Activated CD4-positive, alpha-beta T cell treated with anti-CD3 and anti-CD28 coated beads for 4 hours (primary cell): ENCODE measurements at regions not wholly inside any gene's neighbourhood (a gene's known extent, or its start where the extent isn't known, plus 50 kb on each side); places are given as distances from the start of the nearest gene placed in this dataset.

ENCODE experiments used
- DNase-seq, 2 donors: peaks; one replicate each; pipeline ENCODE4 v3.0.0-alpha.2; 2020

DNA sequence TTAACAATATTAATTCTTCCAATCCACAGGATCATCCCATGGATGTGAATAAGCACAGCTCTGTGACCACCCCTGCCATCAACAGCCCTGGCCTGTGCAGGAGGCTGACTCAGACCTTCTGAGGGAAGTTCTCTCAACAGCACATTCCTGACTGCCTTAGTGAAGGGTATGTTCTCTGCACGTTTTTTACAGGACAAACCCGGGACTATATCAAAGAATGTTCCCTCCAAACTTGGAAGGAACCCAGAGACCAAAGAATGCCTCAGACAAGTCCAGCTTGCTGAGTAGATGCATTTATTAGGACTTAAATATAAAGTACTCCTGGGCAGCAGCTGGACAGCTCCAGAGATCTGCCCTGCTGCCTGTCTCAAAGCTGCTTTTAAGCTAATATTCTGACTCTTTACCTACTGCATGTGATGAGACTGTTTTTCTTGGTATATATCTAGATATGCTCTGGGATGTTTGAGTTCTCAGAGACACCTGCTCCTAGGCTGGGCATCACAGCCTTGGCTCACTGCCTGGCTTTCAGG, 1127.8 kb upstream of the PRKX start:
- DNase-seq, result no peak

DNA sequence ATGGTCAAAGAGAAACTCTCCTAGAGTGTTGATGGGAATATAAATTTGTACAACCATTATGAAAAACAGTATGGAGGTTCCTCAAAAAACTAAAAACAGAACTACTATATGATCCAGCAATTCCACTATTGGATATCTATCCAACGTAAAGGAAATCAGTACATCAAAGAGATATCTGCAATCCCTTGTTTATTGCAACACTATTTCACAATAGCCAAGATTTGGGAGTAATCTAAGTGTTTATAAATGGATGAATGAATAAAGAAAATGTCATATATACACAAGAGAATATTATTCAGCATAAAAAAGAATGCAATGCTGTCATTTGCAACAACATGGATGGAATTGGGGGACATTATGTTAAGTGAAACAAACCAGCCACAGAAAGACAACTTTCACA, 1118.1 kb upstream of the PRKX start:
- DNase-seq, result no peak

DNA sequence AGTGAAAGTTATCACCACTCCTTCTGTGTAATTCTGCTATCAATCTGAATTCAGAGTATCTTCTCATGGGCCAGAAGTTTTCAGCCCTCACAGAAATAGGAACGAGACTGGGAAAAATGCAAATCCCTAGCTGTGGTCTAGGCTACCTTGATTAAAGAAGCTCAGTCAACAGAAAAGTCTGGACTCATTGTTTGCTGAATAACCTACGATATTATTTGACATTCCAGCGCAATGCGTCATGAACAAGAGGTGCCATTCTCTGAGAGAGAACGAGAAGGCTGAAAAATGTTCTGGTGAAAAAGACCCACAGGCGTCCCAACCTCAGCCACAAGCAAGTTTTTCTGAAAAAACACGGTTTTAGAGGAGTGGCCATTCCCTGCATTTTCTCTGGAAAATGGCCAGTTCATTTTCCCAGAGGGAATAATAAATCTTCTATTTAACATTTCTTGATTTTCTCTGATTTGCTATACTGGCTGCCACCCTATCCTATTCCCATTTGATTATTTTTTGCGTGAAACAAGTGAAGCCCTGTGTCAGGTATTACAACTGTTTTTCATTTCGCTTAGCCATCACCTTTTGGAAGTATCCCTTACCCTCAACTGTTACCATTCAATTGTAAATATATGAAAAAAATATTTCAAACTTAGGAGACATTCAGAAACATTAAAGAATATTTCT, 1117.6 kb upstream of the PRKX start:
- no peak for DNase-seq

DNA sequence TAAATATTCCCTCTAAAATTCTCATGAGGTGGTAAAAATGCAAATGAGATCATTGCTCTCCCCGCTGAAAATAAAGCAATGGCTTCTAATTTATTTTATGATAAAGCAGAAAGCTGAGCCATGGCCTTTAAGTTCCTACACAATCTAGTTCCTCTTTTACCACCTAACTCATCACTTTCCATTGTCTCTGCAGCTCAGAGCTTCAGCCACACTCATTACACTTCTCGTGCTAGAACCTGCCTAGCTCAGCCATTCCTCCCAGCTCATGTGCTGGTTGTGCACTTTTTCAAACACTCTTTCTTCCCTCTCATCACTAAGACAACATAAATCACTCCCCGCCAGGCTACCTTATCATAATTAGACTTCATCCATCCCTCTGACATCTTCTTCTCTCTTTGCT, 1112.1 kb upstream of the PRKX start:
- DNase-seq, result no peak

DNA sequence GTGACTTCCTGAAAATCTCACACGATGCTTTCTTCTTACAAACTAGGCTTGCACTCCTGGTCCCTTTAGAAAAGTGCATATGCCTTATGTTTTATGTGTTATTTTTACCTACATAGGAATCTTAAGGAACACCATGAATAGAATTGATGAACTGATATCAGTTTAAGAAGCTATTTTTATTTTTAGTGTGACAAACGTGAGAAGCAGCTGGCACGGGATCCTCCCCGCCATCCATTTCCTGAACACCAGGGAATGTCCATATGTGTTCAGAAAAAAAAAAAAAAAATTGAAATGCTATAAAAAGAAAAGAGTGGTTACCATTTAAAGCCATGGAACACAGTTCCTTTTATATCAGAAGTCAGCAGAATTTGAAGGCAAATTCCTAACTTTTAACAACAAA, 1096.1 kb upstream of the PRKX start:
- DNase-seq, result no peak

DNA sequence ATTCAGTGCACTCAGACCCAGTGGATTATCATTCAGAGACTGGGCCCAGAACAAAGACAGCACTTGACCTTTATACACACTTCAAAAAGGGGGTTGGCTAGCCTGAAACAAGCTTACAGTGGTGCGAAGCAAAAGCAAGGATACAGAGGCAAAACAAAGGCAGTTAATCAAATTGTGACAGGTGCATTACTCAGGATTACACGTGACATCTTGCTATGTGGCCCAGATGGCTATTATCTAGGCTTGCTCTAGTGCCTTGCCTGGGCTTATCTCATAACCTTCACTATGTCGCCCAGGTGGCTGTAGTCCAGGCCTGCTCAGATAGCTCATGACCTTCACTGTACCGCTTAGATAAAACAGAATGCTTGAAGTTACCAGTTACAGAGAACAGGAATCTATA, 1092.1 kb upstream of the PRKX start:
- DNase-seq, result no peak

DNA sequence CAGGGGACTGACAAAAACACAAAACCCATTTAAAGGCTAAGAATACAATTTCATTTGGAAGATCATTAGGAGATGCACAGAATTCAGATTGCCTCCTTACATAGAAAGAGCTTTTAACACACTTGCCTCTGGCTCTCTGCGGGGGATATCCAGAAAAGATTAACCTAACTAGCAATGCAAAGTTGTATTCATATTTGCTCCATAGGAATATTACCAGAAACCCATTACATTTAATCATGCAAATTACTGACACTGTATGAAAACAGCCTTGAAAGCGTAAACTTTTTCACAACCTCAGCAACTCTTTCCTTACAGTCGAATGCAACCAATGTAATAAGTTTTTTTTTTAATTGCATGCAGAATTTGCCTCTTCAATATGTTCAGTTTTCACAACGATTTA, 1087.3 kb upstream of the PRKX start:
- DNase-seq, result no peak

DNA sequence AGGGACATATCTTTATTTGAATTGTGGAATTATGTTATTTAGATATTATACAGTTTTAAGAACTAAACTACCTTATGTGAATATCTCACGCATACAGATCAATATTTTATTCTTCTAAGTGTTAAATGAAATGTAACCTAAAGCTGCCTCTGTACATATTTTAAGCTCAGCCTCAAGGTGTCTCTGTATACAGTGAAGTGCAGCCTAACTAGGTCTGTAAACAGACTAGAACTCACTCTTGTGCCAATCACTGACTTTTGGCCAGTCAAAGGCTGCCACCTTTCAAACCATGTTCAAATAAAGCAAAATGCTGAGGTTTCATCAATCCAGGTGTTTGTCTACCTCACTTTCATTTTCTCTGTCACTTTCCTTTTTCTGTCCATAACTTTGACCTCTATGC, 1074.5 kb upstream of the PRKX start:
- DNase-seq, result no peak

DNA sequence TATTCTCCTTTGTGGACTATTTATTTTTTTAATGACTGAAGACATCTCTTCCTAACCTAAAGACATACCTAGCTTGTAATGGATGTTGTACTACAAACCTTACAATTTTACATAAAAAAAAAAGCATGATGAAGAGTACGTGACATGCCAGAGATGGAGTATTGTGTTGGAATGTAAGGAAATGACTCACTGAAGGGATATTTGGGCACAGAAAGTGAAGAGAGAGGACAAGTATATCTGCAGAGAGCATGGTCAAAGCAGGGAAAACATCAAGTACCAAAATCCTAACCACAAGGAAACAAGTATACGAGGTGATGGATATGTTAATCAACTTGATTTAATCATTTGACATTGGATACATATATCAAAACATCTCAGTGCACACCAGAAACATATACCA, 1051.4 kb upstream of the PRKX start:
- DNase-seq, result no peak

DNA sequence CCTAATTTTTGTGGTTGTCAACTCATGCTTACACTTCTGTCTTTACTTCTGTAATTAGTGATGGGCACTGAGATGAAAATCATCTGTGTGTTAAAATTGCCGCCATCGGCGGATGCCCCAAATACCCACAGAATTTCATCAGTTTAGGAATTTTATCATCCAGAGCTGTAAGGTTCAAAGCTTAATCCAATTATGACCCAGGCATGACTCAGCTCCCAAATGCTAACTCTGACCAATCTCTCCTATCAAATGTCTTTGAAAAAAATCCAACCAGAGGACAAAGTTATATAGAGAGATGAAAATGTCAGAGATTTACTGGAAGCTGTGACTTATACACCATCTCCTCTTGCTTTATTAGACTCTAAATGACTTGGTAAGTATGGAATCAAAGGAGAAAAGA, 1048.7 kb upstream of the PRKX start:
- no peak for DNase-seq

DNA sequence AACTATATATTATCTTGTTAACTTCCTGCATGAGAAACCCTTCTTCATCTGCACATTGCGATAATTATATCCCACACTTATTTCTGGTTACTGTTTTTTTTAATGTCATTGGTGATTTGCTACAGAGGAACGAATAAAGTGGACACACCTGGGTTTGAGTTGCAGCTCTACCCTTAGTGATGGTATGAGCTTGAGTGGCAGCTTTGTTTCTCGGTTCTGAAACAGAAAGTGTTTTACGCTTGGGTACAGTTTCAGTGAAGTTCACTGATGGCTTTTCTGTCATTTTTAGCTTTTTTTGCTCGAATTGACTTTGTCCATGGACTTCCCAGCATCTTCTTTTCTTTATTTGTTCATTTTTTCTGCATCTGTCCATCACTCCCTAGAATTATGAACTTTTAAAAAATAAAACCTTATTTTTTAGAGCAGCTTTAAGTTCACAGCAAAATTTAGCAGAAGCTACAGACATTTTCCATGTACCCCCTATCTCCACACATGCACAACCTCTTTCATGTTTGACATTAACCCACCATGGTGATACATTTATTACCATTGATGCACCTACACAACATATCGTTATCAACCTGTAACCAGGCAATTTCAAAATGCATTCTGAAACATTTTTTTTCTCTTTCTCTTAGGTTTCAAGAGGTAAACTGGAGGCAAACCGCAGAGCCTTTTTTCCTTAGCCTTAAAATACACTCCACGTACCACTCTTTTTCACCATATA, 1041.6 kb upstream of the PRKX start:
- no peak for DNase-seq

DNA sequence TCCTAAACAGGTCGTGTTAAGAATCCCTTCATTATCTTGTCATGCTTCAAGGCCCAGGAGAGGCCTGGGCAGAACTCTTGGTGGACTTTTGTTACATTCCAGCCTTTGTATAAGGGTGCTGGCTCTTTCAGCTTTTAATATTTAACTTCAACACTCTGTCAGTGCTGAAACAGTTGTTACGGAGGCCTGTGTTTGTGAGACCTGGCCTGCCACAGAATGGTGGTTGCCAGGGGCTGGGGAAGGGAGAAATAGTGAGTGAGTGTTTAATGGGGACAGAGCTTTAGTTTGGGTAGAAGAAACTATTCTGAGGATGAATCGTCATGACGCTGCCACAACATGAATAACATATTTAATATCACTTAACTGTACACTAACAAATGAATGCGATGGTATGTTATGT, 1027.6 kb upstream of the PRKX start:
- DNase-seq, result no peak

DNA sequence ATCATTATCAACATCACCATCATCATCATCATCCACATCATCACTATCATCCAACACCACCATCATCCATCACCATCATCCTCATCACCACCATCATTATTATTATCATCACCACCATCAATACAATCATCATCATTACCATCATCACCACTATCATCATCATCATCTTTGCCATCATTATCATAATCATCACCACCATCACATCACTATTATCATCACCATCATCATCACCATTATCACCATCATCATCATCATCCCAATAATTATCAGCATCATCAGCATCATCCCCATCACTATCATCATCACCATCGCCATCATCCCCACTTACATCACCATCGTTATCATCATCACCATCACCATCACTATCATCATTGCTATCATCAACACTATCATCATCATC, 1021.9 kb upstream of the PRKX start:
- no peak for DNase-seq

DNA sequence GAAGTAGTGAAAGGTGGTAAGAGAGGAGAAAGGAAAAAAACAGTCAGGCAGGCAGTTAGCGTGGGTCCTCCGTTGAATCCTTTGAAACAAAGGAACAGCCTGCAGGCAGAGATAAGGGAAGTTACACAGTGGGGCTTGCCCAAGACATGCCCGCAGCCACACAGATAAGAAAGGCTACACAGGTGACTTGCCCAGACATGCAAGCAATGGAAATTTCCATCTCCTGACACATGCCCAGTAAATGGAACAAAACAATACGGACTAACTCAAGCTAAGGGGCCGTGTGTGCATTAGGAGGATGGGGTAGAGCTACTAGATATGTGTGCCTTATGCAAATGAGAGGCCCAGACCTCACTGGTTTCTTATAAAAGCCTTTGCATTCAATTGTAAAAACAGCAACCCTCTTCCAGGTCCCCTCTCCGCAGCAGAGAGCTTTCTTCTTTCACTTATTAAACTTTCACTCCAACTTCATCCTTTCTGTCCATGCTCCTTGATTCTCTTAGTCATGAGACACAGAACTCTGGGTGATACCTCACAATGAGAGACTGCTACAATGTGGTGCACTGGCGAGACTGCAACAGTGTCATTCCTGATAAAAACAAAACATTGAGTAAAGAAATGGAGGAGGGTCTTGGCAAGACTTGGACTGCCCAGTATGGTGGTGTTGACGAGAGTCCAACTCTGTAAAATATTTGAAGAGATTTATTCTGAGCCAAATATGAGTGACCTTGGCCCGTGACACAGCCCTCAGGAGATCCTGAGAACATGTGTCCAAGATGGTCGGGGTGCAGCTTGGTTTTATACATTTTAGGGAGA, 997.4 kb upstream of the PRKX start:
- no peak for DNase-seq

DNA sequence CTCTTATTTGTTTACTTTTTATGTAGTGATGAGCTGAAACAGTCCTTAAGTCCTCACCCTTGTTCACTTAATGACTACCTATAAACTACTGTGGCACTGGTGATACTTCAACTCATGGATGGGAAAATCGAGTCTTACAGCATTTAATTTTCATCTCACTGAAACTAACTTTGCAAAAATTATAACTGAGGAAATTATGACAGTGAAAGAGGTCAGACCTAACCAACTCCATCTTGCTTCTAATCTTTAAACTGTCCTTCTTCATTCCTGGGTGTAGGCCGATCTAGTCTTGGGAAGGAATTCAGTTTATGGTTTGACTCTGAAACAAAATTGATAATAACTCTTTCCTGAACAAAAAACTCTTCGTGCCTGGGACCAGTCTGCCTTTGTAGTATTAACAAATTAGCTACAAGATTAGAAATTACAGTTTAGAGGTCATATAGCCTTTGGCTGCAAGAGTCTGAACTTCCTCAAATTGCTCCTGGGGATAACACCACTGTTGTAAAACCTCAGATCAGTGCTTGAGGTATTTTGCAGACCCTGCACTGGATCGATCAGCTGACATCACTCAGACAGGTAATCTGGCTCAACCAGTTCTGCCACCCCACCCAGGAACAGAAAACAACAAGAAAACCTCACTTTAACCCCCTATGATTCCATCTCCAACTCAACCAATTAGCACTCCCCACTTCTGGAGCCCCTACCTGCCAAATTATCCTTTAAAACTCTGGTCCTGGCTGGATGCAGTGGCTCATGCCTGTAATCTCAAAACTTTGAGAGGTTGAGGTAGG, 995.7 kb upstream of the PRKX start:
- DNase-seq, result no peak

DNA sequence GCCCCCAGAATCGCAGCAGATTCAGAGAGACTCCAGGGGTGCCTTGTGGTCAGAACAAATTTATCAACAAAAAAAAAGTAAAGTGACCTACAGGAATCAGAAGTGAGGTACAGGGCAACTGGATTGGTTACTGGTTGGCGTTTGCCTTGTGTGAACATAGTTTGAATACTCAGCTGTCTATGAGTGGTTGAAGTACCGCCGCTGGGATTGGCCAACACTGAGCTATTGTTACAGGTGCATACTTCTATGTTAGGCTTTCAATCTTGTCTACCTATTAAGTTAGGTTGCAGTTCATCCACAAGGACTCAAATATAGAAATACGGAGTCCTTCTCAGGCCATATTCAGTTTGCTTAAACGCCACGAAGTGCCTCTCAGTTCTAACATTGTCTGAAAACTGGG, 993.5 kb upstream of the PRKX start:
- no peak for DNase-seq

DNA sequence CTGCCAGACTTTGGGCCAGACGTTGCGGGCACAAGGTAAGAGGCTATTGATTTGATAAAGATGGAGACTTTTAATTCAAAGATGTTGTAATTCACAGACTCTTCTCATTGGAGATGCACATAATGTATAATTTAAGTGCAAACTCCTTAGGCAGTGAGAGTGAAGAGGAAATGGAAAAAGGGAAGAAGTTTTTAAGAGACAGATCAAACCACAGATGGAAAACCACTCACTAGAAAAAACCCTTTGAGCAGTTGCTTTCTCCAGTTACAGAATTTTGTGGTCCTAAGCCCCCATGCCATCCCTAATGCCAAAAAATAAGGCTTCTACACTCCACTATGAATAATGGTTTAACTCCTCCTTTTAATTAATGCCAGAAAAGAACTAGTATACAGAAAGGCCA, 977.1 kb upstream of the PRKX start:
- DNase-seq, result no peak

DNA sequence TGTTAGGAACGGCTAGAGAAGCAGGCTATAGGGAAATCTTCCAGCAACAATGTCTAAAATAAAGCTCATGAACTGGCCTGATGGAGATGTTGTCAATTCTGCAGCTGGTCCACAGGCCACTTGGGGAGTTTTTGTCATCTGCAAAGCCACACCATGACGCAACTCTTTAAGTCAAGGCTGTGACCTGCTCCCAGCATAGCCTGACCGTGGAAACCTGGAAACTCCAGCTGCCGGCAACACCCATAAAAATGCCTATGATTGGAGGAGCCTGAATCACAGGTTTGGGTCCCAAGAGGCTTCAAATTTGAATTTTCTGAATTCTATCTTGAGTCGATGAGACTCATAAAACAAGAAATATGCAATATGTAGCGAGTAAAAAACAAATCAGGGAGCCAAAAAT, 969.2 kb upstream of the PRKX start:
- DNase-seq, result no peak

DNA sequence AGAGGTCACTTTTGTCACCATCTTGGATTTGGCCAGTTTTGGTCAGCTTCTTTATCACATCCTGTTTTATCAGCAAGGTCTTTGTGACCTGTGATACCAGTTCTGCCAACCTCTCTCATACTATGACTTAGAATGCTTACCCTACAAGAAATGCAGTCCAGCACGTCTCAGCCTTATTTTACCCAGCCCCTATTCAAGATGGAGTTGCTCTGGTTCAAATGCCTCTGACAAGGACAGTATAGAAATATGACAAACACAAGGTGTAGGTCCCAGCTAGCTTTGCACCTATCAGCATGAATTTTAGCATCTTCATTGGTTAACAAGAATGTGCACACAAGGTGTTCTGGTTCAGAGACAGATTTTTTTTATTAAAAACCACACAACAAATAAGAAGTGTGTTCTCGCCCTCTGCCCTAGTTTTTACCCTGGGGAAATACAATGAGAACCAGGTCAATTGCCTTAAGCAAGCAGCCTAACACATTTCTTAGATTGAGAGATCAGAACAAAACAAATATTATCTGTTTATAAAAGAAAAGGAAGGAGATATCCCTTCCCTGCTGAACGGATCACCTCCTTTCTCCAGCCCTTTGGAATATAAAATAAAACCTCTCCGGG, 962.3 kb upstream of the PRKX start:
- no peak for DNase-seq

DNA sequence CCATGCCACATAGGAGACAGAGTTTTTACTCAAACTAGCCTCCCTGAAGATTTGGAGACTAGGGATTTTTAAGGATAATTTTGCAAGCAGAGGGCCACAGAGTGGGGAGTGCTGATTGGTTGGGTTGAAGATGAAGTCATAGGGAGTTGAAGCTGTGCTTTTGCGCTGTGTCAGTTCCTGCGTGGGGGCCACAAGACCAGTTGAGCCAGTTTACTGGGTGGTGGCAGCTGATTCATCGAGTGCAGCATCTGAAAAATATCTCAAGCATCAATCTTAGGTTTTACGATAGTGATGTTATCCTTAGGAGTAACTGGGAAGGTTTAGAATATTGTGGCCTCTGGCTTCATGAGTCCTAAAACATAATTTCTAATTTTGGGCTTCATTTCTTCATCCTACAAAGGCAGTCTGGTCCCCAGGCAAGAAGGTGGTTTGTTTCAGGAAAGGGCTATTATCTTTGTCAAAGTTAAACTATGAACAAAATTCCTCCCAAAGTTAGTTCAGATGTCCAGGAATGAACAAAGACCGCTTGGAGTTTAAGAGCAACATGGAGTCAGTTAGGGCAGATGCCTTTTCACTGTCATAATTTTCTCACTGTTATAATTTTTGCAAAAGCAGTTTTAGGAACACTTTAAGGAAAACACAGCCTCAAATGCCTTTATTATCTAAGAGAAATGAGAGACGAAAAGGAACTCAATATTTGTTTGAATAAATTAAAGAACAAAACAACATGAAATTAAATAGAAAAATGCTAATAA, 960.8 kb upstream of the PRKX start:
- DNase-seq, result no peak

DNA sequence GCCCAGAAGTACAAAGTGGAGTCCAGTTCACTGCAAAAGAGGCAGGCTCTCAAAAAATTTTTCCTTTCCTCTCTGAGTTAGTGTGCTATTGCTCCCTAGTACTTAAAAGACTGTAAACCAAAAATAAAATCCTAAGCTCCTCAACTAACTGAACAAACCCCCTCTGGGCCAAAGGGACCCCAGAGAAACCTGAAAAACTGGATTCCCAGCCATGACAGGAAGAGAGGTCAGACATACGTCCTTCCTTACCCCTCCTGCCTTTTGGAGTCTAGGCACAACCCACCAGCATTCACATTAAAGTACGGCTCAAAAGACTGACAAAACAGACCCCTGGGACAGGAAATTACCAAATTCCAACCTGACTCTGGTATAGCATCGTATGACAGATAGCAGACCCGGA, 957.9 kb upstream of the PRKX start:
- DNase-seq, result no peak

DNA sequence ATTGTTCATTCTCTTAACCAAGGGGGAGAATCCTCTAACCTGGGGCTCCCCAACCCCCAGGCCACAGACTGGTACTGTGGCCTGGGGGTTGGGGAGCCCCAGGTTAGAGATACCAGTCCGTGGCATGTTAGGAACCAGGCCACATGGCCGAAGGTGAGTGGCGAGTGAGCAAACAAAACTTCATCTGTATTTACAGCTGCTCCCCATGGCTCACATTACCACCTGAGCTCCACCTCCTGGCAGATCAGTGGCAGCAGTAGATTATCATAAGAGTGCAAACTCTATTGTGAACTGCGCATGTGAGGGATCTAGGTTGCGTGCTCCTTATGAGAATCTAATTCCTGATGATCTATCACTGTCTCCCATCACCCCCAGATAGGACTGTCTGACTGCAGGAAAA, 957.2 kb upstream of the PRKX start:
- DNase-seq, result no peak
